Liver (tissue), 8 donors: ENCODE measurements at regions not wholly inside any gene's neighbourhood (a gene's known extent, or its start where the extent isn't known, plus 50 kb on each side); places are given as distances from the start of the nearest gene placed in this dataset.

Experiments used
- DNase-seq: peaks from one replicate; pipeline ENCODE4 v3.0.0-alpha.2; 2017; ENCODE audit warnings: low spot score
- H3K27ac ChIP-seq, 2 donors: one replicate each; pipeline ENCODE4 v1.7.0; 2013; ENCODE audit warnings: inconsistent platforms in 2 of 2, low read length in 2 of 2, control low read depth in 1 of 2, low read depth in 1 of 2, mild to moderate bottlenecking in 1 of 2
- H3K27me3 ChIP-seq, 4 donors: one replicate each; pipeline versions ENCODE4 v1.6.1 to v1.7.0; 2013; ENCODE audit warnings: low read length in 3 of 4, inconsistent platforms in 1 of 4, mild to moderate bottlenecking in 1 of 4, moderate library complexity in 1 of 4; ENCODE audit not compliant: control insufficient read depth in 4 of 4, insufficient read depth in 4 of 4
- H3K36me3 ChIP-seq, 4 donors: one replicate each; pipeline versions ENCODE4 v1.6.1 to v1.7.0; 2013; ENCODE audit warnings: low read length in 3 of 4, mild to moderate bottlenecking in 3 of 4, low read depth in 1 of 4, moderate library complexity in 1 of 4; ENCODE audit not compliant: control insufficient read depth in 4 of 4, insufficient read depth in 3 of 4
- H3K4me1 ChIP-seq, 4 donors: one replicate each; pipeline versions ENCODE4 v1.6.1 to v1.7.0; 2013; ENCODE audit warnings: low read length in 3 of 4, mild to moderate bottlenecking in 3 of 4, moderate library complexity in 1 of 4; ENCODE audit not compliant: control insufficient read depth in 4 of 4, insufficient read depth in 4 of 4
- H3K4me3 ChIP-seq, 3 donors: one replicate each; pipeline versions ENCODE4 v1.6.1 to v1.7.0; 2013; ENCODE audit warnings: low read length in 3 of 3, control low read depth in 1 of 3, low read depth in 1 of 3, mild to moderate bottlenecking in 1 of 3
- H3K9ac ChIP-seq, 2 donors: one replicate each; pipeline ENCODE4 v1.7.0; 2013; ENCODE audit warnings: low read length in 2 of 2, mild to moderate bottlenecking in 2 of 2, moderate library complexity in 2 of 2, control low read depth in 1 of 2, low read depth in 1 of 2
- H3K9me3 ChIP-seq, 4 donors: one replicate each; pipeline versions ENCODE4 v1.6.1 to v1.7.0; 2013; ENCODE audit warnings: low read length in 3 of 4; ENCODE audit not compliant: control insufficient read depth in 4 of 4
- EGR1 ChIP-seq, 2 donors: IDR thresholded peaks; 2 replicates each; pipeline ENCODE4 v1.6.1; 2016 to 2018; ENCODE audit warnings: antibody characterized with exemption in 2 of 2, low read depth in 2 of 2
- FOXA1 ChIP-seq: IDR thresholded peaks from 2 replicates; pipeline ENCODE4 v1.6.1; 2016; ENCODE audit warnings: antibody characterized with exemption
- FOXA2 ChIP-seq: IDR thresholded peaks from 2 replicates; pipeline ENCODE4 v1.6.1; 2016; ENCODE audit warnings: antibody characterized with exemption
- HNF4A ChIP-seq, 2 donors: conservative IDR thresholded peaks; 2 replicates each; pipeline ENCODE4 v1.6.1; 2016; ENCODE audit warnings: antibody characterized with exemption in 2 of 2, mild to moderate bottlenecking in 2 of 2
- HNF4G ChIP-seq: IDR thresholded peaks from 2 replicates; pipeline ENCODE4 v1.6.1; 2016; ENCODE audit warnings: antibody characterized with exemption
- JUND ChIP-seq, 2 donors: IDR thresholded peaks; 2 replicates each; pipeline ENCODE4 v1.6.1; 2016; ENCODE audit warnings: antibody characterized with exemption in 2 of 2
- MAX ChIP-seq: IDR thresholded peaks from 2 replicates; pipeline ENCODE4 v1.6.1; 2016; ENCODE audit warnings: antibody characterized with exemption
- NR2F2 ChIP-seq: IDR thresholded peaks from 2 replicates; pipeline ENCODE4 v1.6.1; 2016; ENCODE audit warnings: antibody characterized with exemption
- RAD21 ChIP-seq, 2 donors: IDR thresholded peaks; 2 replicates each; pipeline ENCODE4 v1.6.1; 2016; ENCODE audit warnings: antibody characterized with exemption in 2 of 2, mild to moderate bottlenecking in 2 of 2
- RXRA ChIP-seq, 2 donors: IDR thresholded peaks; 2 replicates each; pipeline ENCODE4 v1.6.1; 2017 to 2018; ENCODE audit warnings: antibody characterized with exemption in 2 of 2, mild to moderate bottlenecking in 1 of 2
- SP1 ChIP-seq: IDR thresholded peaks from 2 replicates; pipeline ENCODE4 v1.6.1; 2018; ENCODE audit warnings: antibody characterized with exemption, mild to moderate bottlenecking
- TAF1 ChIP-seq: conservative IDR thresholded peaks from 2 replicates; pipeline ENCODE4 v1.6.1; 2016; ENCODE audit warnings: antibody characterized with exemption, mild to moderate bottlenecking
- YY1 ChIP-seq: IDR thresholded peaks from 2 replicates; pipeline ENCODE4 v1.6.1; 2016; ENCODE audit warnings: antibody characterized with exemption, mild to moderate bottlenecking
- WGBS: extraction: QIAGEN DNeasy Blood & Tissue Kit; methylation state at CpG from one replicate; pipeline ENCODE4 v1.1.7; 2013; 5-methylcytosine and 5-hydroxymethylcytosine counted together
- TF ChIP-seq, protein P1 (sequence below): fragments of 150-350 bp; IDR thresholded peaks from 2 replicates; pipeline ENCODE4 v1.5.1; 2017; ENCODE audit warnings: improper control_type of control experiment, low read depth, low read length; ENCODE audit not compliant: missing input control
- TF ChIP-seq, protein P2 (sequence below): IDR thresholded peaks from 2 replicates; pipeline ENCODE4 v1.6.1; 2016; ENCODE audit warnings: antibody characterized with exemption, mild to moderate bottlenecking
- TF ChIP-seq, protein P3 (sequence below): IDR thresholded peaks from 2 replicates; pipeline ENCODE4 v1.6.1; 2016; ENCODE audit warnings: antibody characterized with exemption
- donor health status: healthy.
- donor health status: healthy.
- donor health status: healthy.
- donor health status: healthy.
- donor health status: healthy.

GRCh38 chr13:107573184-107573583 is 642.2 kb downstream of the LIG4 start:
- Histone ChIP-seq H3K4me3 (no peak overlapping the region), H3K36me3 (no peaks in the 10 kb centered on the region), H3K9ac (no peak overlapping the region), H3K27ac (no peak overlapping the region), H3K27me3 (no peaks in the 10 kb centered on the region), H3K9me3 (no peaks in the 10 kb centered on the region), H3K4me1 (no peaks in the 10 kb centered on the region)
- 72% methylated on average over 1 of the region's 1 CpG for WGBS
- TF ChIP-seq HNF4G (no peak), RAD21 (IDR thresholded peaks at IDR 0.05) (no peak), MAX (no peak), NR2F2 (no peak), FOXA2 (no peak), SP1 (no peak), RXRA (IDR thresholded peaks at IDR 0.05) (no peak), EGR1 (IDR thresholded peaks at IDR 0.05; ENCODE audit: low read depth in 2 of 2) (no peak), HNF4A (conservative IDR thresholded peaks at IDR 0.05) (no peak), TAF1 (no peak)
- TF ChIP-seq, protein P1, sequence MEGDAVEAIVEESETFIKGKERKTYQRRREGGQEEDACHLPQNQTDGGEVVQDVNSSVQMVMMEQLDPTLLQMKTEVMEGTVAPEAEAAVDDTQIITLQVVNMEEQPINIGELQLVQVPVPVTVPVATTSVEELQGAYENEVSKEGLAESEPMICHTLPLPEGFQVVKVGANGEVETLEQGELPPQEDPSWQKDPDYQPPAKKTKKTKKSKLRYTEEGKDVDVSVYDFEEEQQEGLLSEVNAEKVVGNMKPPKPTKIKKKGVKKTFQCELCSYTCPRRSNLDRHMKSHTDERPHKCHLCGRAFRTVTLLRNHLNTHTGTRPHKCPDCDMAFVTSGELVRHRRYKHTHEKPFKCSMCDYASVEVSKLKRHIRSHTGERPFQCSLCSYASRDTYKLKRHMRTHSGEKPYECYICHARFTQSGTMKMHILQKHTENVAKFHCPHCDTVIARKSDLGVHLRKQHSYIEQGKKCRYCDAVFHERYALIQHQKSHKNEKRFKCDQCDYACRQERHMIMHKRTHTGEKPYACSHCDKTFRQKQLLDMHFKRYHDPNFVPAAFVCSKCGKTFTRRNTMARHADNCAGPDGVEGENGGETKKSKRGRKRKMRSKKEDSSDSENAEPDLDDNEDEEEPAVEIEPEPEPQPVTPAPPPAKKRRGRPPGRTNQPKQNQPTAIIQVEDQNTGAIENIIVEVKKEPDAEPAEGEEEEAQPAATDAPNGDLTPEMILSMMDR = no peak
- TF ChIP-seq, protein P2, sequence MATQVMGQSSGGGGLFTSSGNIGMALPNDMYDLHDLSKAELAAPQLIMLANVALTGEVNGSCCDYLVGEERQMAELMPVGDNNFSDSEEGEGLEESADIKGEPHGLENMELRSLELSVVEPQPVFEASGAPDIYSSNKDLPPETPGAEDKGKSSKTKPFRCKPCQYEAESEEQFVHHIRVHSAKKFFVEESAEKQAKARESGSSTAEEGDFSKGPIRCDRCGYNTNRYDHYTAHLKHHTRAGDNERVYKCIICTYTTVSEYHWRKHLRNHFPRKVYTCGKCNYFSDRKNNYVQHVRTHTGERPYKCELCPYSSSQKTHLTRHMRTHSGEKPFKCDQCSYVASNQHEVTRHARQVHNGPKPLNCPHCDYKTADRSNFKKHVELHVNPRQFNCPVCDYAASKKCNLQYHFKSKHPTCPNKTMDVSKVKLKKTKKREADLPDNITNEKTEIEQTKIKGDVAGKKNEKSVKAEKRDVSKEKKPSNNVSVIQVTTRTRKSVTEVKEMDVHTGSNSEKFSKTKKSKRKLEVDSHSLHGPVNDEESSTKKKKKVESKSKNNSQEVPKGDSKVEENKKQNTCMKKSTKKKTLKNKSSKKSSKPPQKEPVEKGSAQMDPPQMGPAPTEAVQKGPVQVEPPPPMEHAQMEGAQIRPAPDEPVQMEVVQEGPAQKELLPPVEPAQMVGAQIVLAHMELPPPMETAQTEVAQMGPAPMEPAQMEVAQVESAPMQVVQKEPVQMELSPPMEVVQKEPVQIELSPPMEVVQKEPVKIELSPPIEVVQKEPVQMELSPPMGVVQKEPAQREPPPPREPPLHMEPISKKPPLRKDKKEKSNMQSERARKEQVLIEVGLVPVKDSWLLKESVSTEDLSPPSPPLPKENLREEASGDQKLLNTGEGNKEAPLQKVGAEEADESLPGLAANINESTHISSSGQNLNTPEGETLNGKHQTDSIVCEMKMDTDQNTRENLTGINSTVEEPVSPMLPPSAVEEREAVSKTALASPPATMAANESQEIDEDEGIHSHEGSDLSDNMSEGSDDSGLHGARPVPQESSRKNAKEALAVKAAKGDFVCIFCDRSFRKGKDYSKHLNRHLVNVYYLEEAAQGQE = no peak
- TF ChIP-seq, protein P3, sequence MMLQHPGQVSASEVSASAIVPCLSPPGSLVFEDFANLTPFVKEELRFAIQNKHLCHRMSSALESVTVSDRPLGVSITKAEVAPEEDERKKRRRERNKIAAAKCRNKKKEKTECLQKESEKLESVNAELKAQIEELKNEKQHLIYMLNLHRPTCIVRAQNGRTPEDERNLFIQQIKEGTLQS = no peak
- no peak for DNase-seq

DNA sequence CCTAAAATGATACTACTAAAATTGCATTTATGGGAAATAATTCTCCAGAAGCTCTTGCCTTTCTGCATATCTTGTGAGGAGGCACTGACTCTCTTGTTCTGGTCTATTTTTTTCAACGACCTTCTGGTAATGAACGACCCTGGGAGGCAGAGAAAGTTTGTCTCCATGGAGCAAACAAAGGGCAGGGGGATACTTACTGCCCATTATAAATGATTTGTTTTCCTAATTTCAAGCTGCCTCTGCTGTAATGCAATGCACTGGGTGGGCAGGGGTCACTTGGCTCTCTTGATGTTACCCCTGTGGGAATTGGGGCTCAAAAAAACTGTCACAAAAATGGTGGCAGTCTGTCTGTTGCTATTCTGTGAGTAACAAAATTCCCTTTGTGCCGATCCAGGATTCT is 643.2 kb downstream of the LIG4 start:
- H3K4me3 ChIP-seq = no peak overlapping the region
- H3K27me3 ChIP-seq = no peaks in the 10 kb centered on the region
- H3K36me3 ChIP-seq = no peaks in the 10 kb centered on the region
- no peaks in the 10 kb centered on the region for H3K9me3 ChIP-seq
- H3K4me1 ChIP-seq = no peaks in the 10 kb centered on the region
- H3K27ac ChIP-seq = no peak overlapping the region
- TF ChIP-seq JUND (IDR thresholded peaks at IDR 0.05) (no peak), FOXA1 (no peak), SP1 (no peak), FOXA2 (no peak), NR2F2 (no peak), RXRA (IDR thresholded peaks at IDR 0.05) (no peak), RAD21 (IDR thresholded peaks at IDR 0.05) (no peak), HNF4A (conservative IDR thresholded peaks at IDR 0.05) (no peak), YY1 (no peak), HNF4G (no peak)
- TF ChIP-seq, protein P3 = no peak
- TF ChIP-seq, protein P1 = no peak
- TF ChIP-seq, protein P2 = no peak
- no peak overlapping the region for H3K9ac ChIP-seq
- 67% methylated on average over 3 of the region's 3 CpGs for WGBS
- no peak for DNase-seq
